Activated CD4-positive, alpha-beta memory T cell treated with anti-CD3 and anti-CD28 coated beads, Interleukin-2, amount 10 ng/mL, durations not matched to agents 7 days and 5 days (primary cell): ENCODE measurements at regions not wholly inside any gene's neighbourhood (a gene's known extent, or its start where the extent isn't known, plus 50 kb on each side); places are given as distances from the start of the nearest gene placed in this dataset.

Experiments
- CTCF ChIA-PET: fragments of 350-600 bp; sonication (Branson Sonifier 250); formaldehyde crosslinking; loops from one replicate; lab custom pipeline; 2021; ENCODE audit warnings: antibody characterized with exemption, inconsistent platforms; lab: Charles Lee
- POLR2A ChIA-PET: fragments of 350-600 bp; sonication (Branson Sonifier 250); formaldehyde crosslinking; loops from one replicate; lab custom pipeline; 2021; ENCODE audit warnings: antibody characterized with exemption; lab: Charles Lee
- DNase-seq: peaks from one replicate; pipeline ENCODE4 v3.0.0-alpha.2; 2020
- H3K27ac Mint-ChIP-seq: one replicate; pipeline ENCODE4 v1.8.0; 2021; ENCODE audit warnings: mild to moderate bottlenecking, mixed read lengths
- H3K27me3 Mint-ChIP-seq: one replicate; pipeline ENCODE4 v1.8.0; 2021; ENCODE audit warnings: mixed read lengths
- H3K36me3 Mint-ChIP-seq: one replicate; pipeline ENCODE4 v1.8.0; 2021; ENCODE audit warnings: low read depth, mixed read lengths
- H3K4me1 Mint-ChIP-seq: one replicate; pipeline ENCODE4 v1.8.0; 2021; ENCODE audit warnings: mixed read lengths
- H3K4me3 Mint-ChIP-seq: one replicate; pipeline ENCODE4 v1.8.0; 2021; ENCODE audit warnings: mild to moderate bottlenecking, mixed read lengths
- H3K9me3 Mint-ChIP-seq: one replicate; pipeline ENCODE4 v1.8.0; 2021; ENCODE audit warnings: mixed read lengths

DNA sequence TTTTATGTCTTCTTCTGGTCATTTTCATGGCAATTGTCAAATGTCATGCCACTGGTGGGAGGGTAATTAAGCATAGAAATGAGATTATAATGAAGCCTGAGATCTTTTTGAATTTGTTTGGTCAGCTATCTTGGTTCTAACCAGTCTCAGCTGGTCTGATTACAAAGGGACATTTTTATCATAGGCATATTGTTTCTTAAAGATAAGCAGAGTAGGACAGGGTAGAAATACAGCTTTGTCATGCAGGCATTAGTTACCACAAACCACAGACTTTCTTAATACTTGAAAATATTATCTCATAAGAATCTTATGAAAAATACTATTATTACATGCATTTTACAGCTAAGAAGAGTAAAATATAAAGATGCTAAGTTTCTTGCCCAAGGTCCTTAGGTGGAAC, 1761.5 kb downstream of the PCDH9 start:
- peaks cover 5% of the 10 kb centered on the region for H3K9me3 Mint-ChIP-seq
- no peaks in the 10 kb centered on the region for H3K4me1 Mint-ChIP-seq
- H3K36me3 Mint-ChIP-seq, result no peaks in the 10 kb centered on the region
- no peak overlapping the region for H3K27ac Mint-ChIP-seq
- ChIA-PET CTCF (no interaction called here), POLR2A (no interaction called here)
- no peaks in the 10 kb centered on the region for H3K27me3 Mint-ChIP-seq
- DNase-seq, result no peak
- no peak overlapping the region for H3K4me3 Mint-ChIP-seq

GRCh38 chr13:65461590-65461989, 1768.5 kb downstream of the PCDH9 start:
- POLR2A ChIA-PET, result no interaction called here
- H3K27ac Mint-ChIP-seq, result no peak overlapping the region
- no peak for DNase-seq
- H3K36me3 Mint-ChIP-seq, result no peaks in the 10 kb centered on the region
- H3K4me1 Mint-ChIP-seq, result no peaks in the 10 kb centered on the region
- H3K27me3 Mint-ChIP-seq, result no peaks in the 10 kb centered on the region
- H3K9me3 Mint-ChIP-seq, result peaks cover 6% of the 10 kb centered on the region
- no peak overlapping the region for H3K4me3 Mint-ChIP-seq
- CTCF ChIA-PET, result no interaction called here

- no peaks in the 10 kb centered on the region for H3K36me3 Mint-ChIP-seq
- peaks cover 2% of the 10 kb centered on the region for H3K9me3 Mint-ChIP-seq
- DNase-seq, result no peak
- ChIA-PET POLR2A (no interaction called here), CTCF (no interaction called here)
- no peaks in the 10 kb centered on the region for H3K27me3 Mint-ChIP-seq
- no peak overlapping the region for H3K27ac Mint-ChIP-seq
- no peaks in the 10 kb centered on the region for H3K4me1 Mint-ChIP-seq
- no peak overlapping the region for H3K4me3 Mint-ChIP-seq
Measured at GRCh38 chr13:65460136-65460535, 1770.0 kb downstream of the PCDH9 start.

- peaks cover 2% of the 10 kb centered on the region for H3K9me3 Mint-ChIP-seq
- H3K27ac Mint-ChIP-seq, result no peak overlapping the region
- no peaks in the 10 kb centered on the region for H3K27me3 Mint-ChIP-seq
- no peak for DNase-seq
- H3K4me3 Mint-ChIP-seq, result no peak overlapping the region
- H3K36me3 Mint-ChIP-seq, result no peaks in the 10 kb centered on the region
- ChIA-PET POLR2A (no interaction called here), CTCF (no interaction called here)
- no peaks in the 10 kb centered on the region for H3K4me1 Mint-ChIP-seq
Measured at GRCh38 chr13:65456150-65456912, 1773.8 kb downstream of the PCDH9 start.

GRCh38 chr13:65454403-65454802, 1775.7 kb downstream of the PCDH9 start:
- Mint-ChIP-seq H3K27me3 (no peaks in the 10 kb centered on the region), H3K9me3 (peaks cover 2% of the 10 kb centered on the region), H3K4me1 (no peaks in the 10 kb centered on the region), H3K4me3 (no peak overlapping the region), H3K36me3 (no peaks in the 10 kb centered on the region), H3K27ac (no peak overlapping the region)
- no peak for DNase-seq
- POLR2A ChIA-PET, result no interaction called here
- CTCF ChIA-PET, result no interaction called here

DNA sequence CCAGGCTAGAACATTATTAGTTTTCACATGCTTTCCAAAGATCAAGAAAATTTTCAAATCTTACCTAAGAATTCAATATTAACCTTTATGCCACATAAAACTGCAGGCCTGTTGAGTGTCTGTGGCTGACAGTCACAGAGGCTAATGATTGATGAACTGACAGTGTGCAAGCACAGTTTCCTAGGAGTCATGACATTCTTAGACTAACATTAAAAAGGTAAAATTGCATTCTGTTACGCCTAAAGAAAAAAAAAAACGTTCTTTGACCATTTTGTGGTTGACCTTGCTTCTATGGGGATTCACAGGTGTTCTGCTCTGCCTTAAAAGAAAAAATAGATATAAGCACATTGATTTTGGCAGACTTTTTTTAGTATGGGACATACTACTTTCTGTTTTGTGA, 1776.2 kb downstream of the PCDH9 start:
- ChIA-PET POLR2A (no interaction called here), CTCF (no interaction called here)
- H3K9me3 Mint-ChIP-seq, result peaks cover 2% of the 10 kb centered on the region
- no peaks in the 10 kb centered on the region for H3K27me3 Mint-ChIP-seq
- DNase-seq, result no peak
- H3K4me1 Mint-ChIP-seq, result no peaks in the 10 kb centered on the region
- no peaks in the 10 kb centered on the region for H3K36me3 Mint-ChIP-seq
- no peak overlapping the region for H3K27ac Mint-ChIP-seq
- H3K4me3 Mint-ChIP-seq, result no peak overlapping the region

DNA sequence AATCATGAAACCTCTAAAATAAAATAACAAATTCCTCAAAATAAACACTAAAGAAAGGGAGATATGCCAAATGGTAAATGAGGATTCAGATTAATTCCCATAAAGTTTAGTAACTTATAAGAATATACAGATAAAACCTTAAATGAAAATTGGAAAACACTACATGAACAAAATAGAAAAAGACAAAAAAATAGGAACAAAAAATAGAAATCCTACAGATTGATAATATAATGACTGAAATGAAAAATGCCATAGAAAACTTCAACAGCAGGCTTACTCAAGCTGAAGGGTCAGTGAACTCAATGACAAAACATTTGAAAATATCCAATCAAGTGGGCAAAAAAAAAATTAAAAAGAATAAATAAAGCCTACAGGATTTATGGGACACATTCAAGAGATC, 1784.8 kb downstream of the PCDH9 start:
- no peak for DNase-seq
- ChIA-PET POLR2A (no interaction called here), CTCF (no interaction called here)
- Mint-ChIP-seq H3K27me3 (no peaks in the 10 kb centered on the region), H3K36me3 (no peaks in the 10 kb centered on the region), H3K9me3 (peaks cover 15% of the 10 kb centered on the region), H3K4me3 (no peak overlapping the region), H3K27ac (no peak overlapping the region), H3K4me1 (no peaks in the 10 kb centered on the region)

GRCh38 chr13:65435590-65435989, 1794.5 kb downstream of the PCDH9 start:
- CTCF ChIA-PET, result no interaction called here
- Mint-ChIP-seq H3K27ac (no peak overlapping the region), H3K36me3 (no peaks in the 10 kb centered on the region), H3K4me1 (no peaks in the 10 kb centered on the region), H3K27me3 (no peaks in the 10 kb centered on the region), H3K4me3 (no peak overlapping the region), H3K9me3 (peaks cover 10% of the 10 kb centered on the region)
- POLR2A ChIA-PET, result no interaction called here
- DNase-seq, result no peak

- Mint-ChIP-seq H3K27ac (no peak overlapping the region), H3K36me3 (no peaks in the 10 kb centered on the region), H3K4me3 (no peak overlapping the region), H3K4me1 (no peaks in the 10 kb centered on the region), H3K9me3 (peaks cover 10% of the 10 kb centered on the region), H3K27me3 (no peaks in the 10 kb centered on the region)
- ChIA-PET CTCF (no interaction called here), POLR2A (no interaction called here)
- DNase-seq, result no peak
Measured at GRCh38 chr13:65417953-65418352, 1812.2 kb downstream of the PCDH9 start.

- no peaks in the 10 kb centered on the region for H3K36me3 Mint-ChIP-seq
- POLR2A ChIA-PET, result no interaction called here
- no peak for DNase-seq
- CTCF ChIA-PET, result no interaction called here
- no peaks in the 10 kb centered on the region for H3K27me3 Mint-ChIP-seq
- no peak overlapping the region for H3K4me3 Mint-ChIP-seq
- H3K4me1 Mint-ChIP-seq, result no peaks in the 10 kb centered on the region
- H3K9me3 Mint-ChIP-seq, result peaks cover 9% of the 10 kb centered on the region
- no peak overlapping the region for H3K27ac Mint-ChIP-seq
Measured at GRCh38 chr13:65416784-65417183, 1813.4 kb downstream of the PCDH9 start.

GRCh38 chr13:65414187-65414586, 1815.9 kb downstream of the PCDH9 start:
- H3K27me3 Mint-ChIP-seq, result no peaks in the 10 kb centered on the region
- POLR2A ChIA-PET, result no interaction called here
- CTCF ChIA-PET, result no interaction called here
- H3K36me3 Mint-ChIP-seq, result no peaks in the 10 kb centered on the region
- no peak overlapping the region for H3K27ac Mint-ChIP-seq
- H3K4me3 Mint-ChIP-seq, result no peak overlapping the region
- peaks cover 5% of the 10 kb centered on the region for H3K9me3 Mint-ChIP-seq
- no peaks in the 10 kb centered on the region for H3K4me1 Mint-ChIP-seq
- no peak for DNase-seq

DNA sequence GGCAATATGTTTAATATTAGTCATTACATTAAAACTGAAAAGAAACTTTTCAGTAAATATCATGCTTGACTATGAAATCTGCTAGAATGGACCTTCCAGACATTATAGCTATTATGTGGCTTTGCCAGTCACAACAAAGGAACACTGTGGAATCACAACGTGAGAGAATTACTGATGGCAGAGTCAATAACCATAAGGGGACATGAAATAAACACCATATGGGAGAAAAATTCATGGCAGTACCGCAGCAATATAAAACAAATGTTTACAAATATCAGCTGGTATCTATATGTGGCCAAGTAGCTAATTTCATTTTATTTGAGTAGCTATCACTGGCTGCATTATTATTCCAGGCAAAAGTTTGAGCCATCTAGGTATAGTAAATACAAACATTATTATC, 1818.6 kb downstream of the PCDH9 start:
- Mint-ChIP-seq H3K9me3 (peaks cover 5% of the 10 kb centered on the region), H3K27ac (no peak overlapping the region), H3K27me3 (no peaks in the 10 kb centered on the region), H3K4me3 (no peak overlapping the region), H3K4me1 (no peaks in the 10 kb centered on the region), H3K36me3 (no peaks in the 10 kb centered on the region)
- ChIA-PET POLR2A (no interaction called here), CTCF (no interaction called here)
- DNase-seq, result no peak

GRCh38 chr13:65410791-65411190, 1819.3 kb downstream of the PCDH9 start:
- CTCF ChIA-PET, result no interaction called here
- DNase-seq, result no peak
- Mint-ChIP-seq H3K27ac (no peak overlapping the region), H3K4me1 (no peaks in the 10 kb centered on the region), H3K36me3 (no peaks in the 10 kb centered on the region), H3K4me3 (no peak overlapping the region), H3K9me3 (peaks cover 5% of the 10 kb centered on the region), H3K27me3 (no peaks in the 10 kb centered on the region)
- POLR2A ChIA-PET, result no interaction called here

- H3K36me3 Mint-ChIP-seq, result no peaks in the 10 kb centered on the region
- CTCF ChIA-PET, result no interaction called here
- H3K4me1 Mint-ChIP-seq, result no peaks in the 10 kb centered on the region
- H3K27me3 Mint-ChIP-seq, result no peaks in the 10 kb centered on the region
- POLR2A ChIA-PET, result no interaction called here
- DNase-seq, result no peak
- no peak overlapping the region for H3K27ac Mint-ChIP-seq
- no peak overlapping the region for H3K4me3 Mint-ChIP-seq
- H3K9me3 Mint-ChIP-seq, result no peaks in the 10 kb centered on the region
Measured at GRCh38 chr13:65401315-65401714, 1828.8 kb downstream of the PCDH9 start.
